Endothelial cell (in vitro differentiated cells): ENCODE measurements at regions not wholly inside any gene's neighbourhood (a gene's known extent, or its start where the extent isn't known, plus 50 kb on each side); places are given as distances from the start of the nearest gene placed in this dataset.

ENCODE experiments used
- DNase-seq: peaks from one replicate; pipeline ENCODE4 v3.0.0; 2021; ENCODE audit warnings: low spot score
- H3K27ac Mint-ChIP-seq: one replicate; pipeline ENCODE4 v1.8.0; 2021; ENCODE audit warnings: mixed read lengths, inconsistent platforms; ENCODE audit not compliant: unreplicated experiment
- H3K27me3 Mint-ChIP-seq: one replicate; pipeline ENCODE4 v1.8.0; 2021; ENCODE audit warnings: mild to moderate bottlenecking, moderate library complexity, mixed read lengths, inconsistent platforms; ENCODE audit not compliant: unreplicated experiment
- H3K36me3 Mint-ChIP-seq: one replicate; pipeline ENCODE4 v1.8.0; 2021; ENCODE audit warnings: mild to moderate bottlenecking, low read depth, mixed read lengths, inconsistent platforms; ENCODE audit not compliant: unreplicated experiment
- H3K4me1 Mint-ChIP-seq: one replicate; pipeline ENCODE4 v1.8.0; 2021; ENCODE audit warnings: mild to moderate bottlenecking, mixed read lengths, inconsistent platforms; ENCODE audit not compliant: unreplicated experiment
- H3K4me3 Mint-ChIP-seq: one replicate; pipeline ENCODE4 v1.8.0; 2021; ENCODE audit warnings: mild to moderate bottlenecking, mixed read lengths, inconsistent platforms; ENCODE audit not compliant: unreplicated experiment
- H3K9me3 Mint-ChIP-seq: one replicate; pipeline ENCODE4 v1.8.0; 2021; ENCODE audit warnings: mixed read lengths, inconsistent platforms; ENCODE audit not compliant: unreplicated experiment
- CTCF ChIP-seq: fragments of 200-600 bp; sonication (generic); IDR thresholded peaks from one replicate; pipeline ENCODE4 v1.5.0; 2021; ENCODE audit warnings: antibody characterized with exemption; ENCODE audit not compliant: unreplicated experiment

- Mint-ChIP-seq H3K4me3 (no peak overlapping the region), H3K36me3 (no peaks in the 10 kb centered on the region), H3K27me3 (no peaks in the 10 kb centered on the region), H3K9me3 (no peaks in the 10 kb centered on the region), H3K4me1 (peaks cover 3% of the 10 kb centered on the region), H3K27ac (no peak overlapping the region)
- TF ChIP-seq CTCF, result no peak
- DNase-seq, result no peak
Measured at GRCh38 chr17:14471052-14471451, 170.2 kb downstream of the HS3ST3B1 start.

- no peak for DNase-seq
- Mint-ChIP-seq H3K36me3 (no peaks in the 10 kb centered on the region), H3K27ac (no peak overlapping the region), H3K4me3 (no peak overlapping the region), H3K27me3 (peaks cover under 1% of the 10 kb centered on the region), H3K4me1 (peaks cover 3% of the 10 kb centered on the region), H3K9me3 (no peaks in the 10 kb centered on the region)
- TF ChIP-seq CTCF, result no peak
Measured at GRCh38 chr17:14470417-14470816, 169.5 kb downstream of the HS3ST3B1 start.

DNA sequence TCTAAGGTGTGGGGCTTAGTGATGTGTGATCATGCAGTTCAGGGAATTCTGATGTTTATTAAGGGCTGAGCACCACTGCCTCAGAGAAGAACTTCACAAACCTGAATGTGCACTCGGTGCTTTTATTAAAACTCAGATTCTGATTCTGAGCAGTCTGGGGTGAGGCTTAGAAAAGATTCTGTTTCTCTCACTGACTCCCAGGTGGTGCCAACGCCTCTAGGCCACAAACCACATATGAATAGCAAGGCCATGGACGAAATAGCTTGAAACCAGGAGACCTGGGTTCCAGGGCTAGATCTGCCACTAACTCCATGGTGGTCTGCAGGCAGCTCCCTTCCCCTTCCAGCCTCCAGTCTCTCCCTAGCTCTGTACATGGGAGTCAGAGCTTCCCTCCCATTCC lies 169.1 kb downstream of the HS3ST3B1 start:
- Mint-ChIP-seq H3K4me1 (no peaks in the 10 kb centered on the region), H3K27ac (no peak overlapping the region)

DNA sequence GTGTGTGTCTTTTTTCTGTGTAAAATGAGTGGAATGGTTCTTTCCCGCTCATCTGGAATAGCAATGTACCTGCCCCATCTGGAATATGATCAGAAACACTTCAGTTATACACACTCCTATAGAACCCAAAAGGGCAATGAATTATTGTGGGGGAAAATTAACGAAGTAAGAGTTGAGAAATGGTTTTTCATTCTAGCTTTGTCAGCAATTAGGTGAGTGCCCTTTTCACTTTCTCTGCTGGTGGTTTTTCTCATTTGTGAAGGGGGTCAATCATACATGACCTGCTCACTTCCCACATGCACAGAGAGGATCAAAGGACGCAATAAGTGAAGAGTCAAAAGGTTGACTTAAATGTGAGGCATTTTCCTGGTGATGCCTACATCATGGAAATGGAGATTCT lies 168.0 kb downstream of the HS3ST3B1 start:
- Mint-ChIP-seq H3K4me1 (no peaks in the 10 kb centered on the region), H3K9me3 (no peaks in the 10 kb centered on the region), H3K4me3 (no peak overlapping the region), H3K36me3 (no peaks in the 10 kb centered on the region), H3K27me3 (peaks cover 2% of the 10 kb centered on the region), H3K27ac (no peak overlapping the region)
- no peak for TF ChIP-seq CTCF
- DNase-seq, result no peak

More for the DNA sequence above, 169.1 kb downstream of the HS3ST3B1 start:
- H3K4me3 Mint-ChIP-seq, result no peak overlapping the region
- no peaks in the 10 kb centered on the region for H3K36me3 Mint-ChIP-seq
- peaks cover 2% of the 10 kb centered on the region for H3K27me3 Mint-ChIP-seq
- no peak for DNase-seq
- no peak for TF ChIP-seq CTCF
- H3K9me3 Mint-ChIP-seq, result no peaks in the 10 kb centered on the region

GRCh38 chr17:14461227-14461548 lies 160.3 kb downstream of the HS3ST3B1 start:
- H3K36me3 Mint-ChIP-seq, result no peaks in the 10 kb centered on the region
- no peaks in the 10 kb centered on the region for H3K9me3 Mint-ChIP-seq
- H3K4me1 Mint-ChIP-seq, result peaks cover 5% of the 10 kb centered on the region
- H3K27ac Mint-ChIP-seq, result no peak overlapping the region
- H3K27me3 Mint-ChIP-seq, result peaks cover 6% of the 10 kb centered on the region
- no peak for DNase-seq
- no peak for TF ChIP-seq CTCF
- H3K4me3 Mint-ChIP-seq, result no peak overlapping the region
